Type B pancreatic cell (in vitro differentiated cells): ENCODE measurements at regions not wholly inside any gene's neighbourhood (a gene's known extent, or its start where the extent isn't known, plus 50 kb on each side); places are given as distances from the start of the nearest gene placed in this dataset.

ENCODE experiments used
- DNase-seq: peaks from one replicate; pipeline ENCODE4 v3.0.0; 2021; ENCODE audit warnings: mixed read lengths; ENCODE audit not compliant: unreplicated experiment; ENCODE audit errors: extremely low spot score
- H3K27ac Mint-ChIP-seq: 2 replicates; pipeline ENCODE4 v1.8.0; 2021; ENCODE audit warnings: mild to moderate bottlenecking, mixed read lengths
- H3K27me3 Mint-ChIP-seq: 2 replicates; pipeline ENCODE4 v1.8.0; 2021; ENCODE audit warnings: mixed read lengths
- H3K36me3 Mint-ChIP-seq: 2 replicates; pipeline ENCODE4 v1.8.0; 2021; ENCODE audit warnings: mixed read lengths
- H3K4me1 Mint-ChIP-seq: one replicate; pipeline ENCODE4 v1.8.0; 2021; ENCODE audit warnings: mixed read lengths; ENCODE audit not compliant: unreplicated experiment
- H3K4me3 Mint-ChIP-seq: 2 replicates; pipeline ENCODE4 v1.8.0; 2021; ENCODE audit warnings: mild to moderate bottlenecking, mixed read lengths
- H3K9me3 Mint-ChIP-seq: 2 replicates; pipeline ENCODE4 v1.8.0; 2021; ENCODE audit warnings: mixed read lengths
- TF ChIP-seq, protein P1 (sequence below): fragments of 200-600 bp; sonication (generic); conservative IDR thresholded peaks from 2 replicates; pipeline ENCODE4 v1.5.0; 2021; ENCODE audit warnings: antibody characterized with exemption, mild to moderate bottlenecking

DNA sequence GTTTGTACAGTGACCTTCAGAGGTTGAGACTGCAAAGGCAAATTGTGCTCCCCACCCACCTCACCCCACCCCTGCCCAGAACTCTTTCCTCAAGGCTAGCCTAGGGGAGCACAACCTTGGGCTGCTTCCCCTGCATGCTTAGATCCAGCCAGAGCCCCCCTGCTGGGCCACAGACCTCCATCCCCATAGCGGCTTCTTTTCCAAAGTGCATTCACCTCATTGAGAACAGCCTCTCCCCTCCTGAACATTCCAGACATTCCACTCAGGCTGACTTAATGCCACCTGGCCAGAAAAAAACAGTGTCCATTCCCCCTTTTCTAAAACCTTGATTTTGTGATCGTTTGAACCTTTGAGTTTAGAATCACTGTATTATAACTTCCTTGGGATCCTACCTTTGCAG is 124.4 kb upstream of the TOPAZ1 start:
- Mint-ChIP-seq H3K27ac (peak overlapping the region; percentile 7), H3K27me3 (peaks cover 26% of the 10 kb centered on the region), H3K4me3 (no peak overlapping the region), H3K36me3 (no peaks in the 10 kb centered on the region), H3K4me1 (no peaks in the 10 kb centered on the region), H3K9me3 (no peaks in the 10 kb centered on the region)
- DNase-seq = no peak
- TF ChIP-seq, protein P1, sequence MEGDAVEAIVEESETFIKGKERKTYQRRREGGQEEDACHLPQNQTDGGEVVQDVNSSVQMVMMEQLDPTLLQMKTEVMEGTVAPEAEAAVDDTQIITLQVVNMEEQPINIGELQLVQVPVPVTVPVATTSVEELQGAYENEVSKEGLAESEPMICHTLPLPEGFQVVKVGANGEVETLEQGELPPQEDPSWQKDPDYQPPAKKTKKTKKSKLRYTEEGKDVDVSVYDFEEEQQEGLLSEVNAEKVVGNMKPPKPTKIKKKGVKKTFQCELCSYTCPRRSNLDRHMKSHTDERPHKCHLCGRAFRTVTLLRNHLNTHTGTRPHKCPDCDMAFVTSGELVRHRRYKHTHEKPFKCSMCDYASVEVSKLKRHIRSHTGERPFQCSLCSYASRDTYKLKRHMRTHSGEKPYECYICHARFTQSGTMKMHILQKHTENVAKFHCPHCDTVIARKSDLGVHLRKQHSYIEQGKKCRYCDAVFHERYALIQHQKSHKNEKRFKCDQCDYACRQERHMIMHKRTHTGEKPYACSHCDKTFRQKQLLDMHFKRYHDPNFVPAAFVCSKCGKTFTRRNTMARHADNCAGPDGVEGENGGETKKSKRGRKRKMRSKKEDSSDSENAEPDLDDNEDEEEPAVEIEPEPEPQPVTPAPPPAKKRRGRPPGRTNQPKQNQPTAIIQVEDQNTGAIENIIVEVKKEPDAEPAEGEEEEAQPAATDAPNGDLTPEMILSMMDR = no peak

DNA sequence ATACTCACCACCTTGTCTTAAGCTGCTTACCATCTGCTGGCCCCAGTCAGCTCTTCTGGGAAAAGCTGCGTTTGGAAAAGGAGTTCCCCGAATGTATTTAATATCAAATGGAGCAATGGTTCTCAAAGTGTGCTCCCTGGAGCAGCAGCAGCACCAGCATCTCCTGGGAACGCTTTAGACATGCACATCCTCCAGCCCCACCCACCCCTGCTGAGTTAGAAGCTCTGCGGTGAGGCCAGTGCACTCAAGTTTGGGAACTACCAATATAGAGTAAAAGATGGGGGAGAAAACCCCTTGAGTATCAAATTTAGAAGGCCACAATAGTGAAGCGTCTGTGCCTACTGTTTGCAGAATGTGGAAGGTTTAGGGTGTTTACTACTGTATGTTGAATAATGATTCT is 124.0 kb upstream of the TOPAZ1 start:
- Mint-ChIP-seq H3K27me3 (peaks cover 26% of the 10 kb centered on the region), H3K27ac (peak overlapping the region; percentile 7), H3K9me3 (no peaks in the 10 kb centered on the region), H3K4me3 (no peak overlapping the region), H3K36me3 (no peaks in the 10 kb centered on the region), H3K4me1 (no peaks in the 10 kb centered on the region)
- TF ChIP-seq, protein P1 = no peak
- no peak for DNase-seq

DNA sequence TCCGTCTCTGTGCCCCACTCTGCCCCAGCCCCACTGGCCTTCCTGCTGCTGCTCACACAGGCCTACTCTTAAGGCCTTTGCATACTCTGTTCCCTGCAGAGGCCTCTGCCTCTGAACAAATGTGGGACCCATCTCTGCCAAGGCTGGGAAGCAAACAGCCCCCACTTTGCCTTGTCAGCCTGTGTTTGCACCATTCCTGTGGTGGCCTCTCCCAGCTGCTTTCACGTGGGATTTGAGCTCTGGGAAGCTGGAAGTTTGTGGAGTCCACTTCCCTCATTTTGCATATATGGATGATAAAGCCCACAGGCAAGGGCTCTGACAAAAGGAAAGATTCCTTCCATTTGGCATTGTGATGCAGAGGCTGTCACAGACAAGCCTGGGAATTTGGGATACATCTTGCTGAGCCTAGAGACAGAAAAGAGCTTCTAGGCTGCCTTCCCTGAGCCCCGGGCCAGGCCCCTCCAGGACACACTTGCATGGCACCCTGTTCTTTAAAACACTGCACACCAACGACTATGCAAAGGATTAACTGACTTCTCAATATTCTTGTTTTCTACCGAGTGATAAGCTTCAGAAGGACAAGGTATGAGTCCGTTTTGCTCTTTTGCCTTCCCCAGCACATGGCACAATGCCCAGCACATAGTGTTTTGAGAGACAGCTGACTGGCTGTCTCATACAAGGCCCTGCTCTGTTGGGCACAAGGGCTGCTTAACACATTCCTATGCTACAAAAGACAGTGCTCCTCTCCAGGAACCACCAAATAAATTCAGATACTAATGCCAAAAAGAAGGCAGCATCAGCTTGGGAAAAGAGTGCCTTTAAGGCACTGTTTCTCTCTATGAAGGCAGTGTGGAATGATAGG is 120.7 kb upstream of the TOPAZ1 start:
- DNase-seq = no peak
- Mint-ChIP-seq H3K36me3 (no peaks in the 10 kb centered on the region), H3K9me3 (no peaks in the 10 kb centered on the region), H3K27me3 (peaks cover 33% of the 10 kb centered on the region), H3K27ac (no peak overlapping the region), H3K4me1 (no peaks in the 10 kb centered on the region), H3K4me3 (no peak overlapping the region)
- TF ChIP-seq, protein P1 = no peak

DNA sequence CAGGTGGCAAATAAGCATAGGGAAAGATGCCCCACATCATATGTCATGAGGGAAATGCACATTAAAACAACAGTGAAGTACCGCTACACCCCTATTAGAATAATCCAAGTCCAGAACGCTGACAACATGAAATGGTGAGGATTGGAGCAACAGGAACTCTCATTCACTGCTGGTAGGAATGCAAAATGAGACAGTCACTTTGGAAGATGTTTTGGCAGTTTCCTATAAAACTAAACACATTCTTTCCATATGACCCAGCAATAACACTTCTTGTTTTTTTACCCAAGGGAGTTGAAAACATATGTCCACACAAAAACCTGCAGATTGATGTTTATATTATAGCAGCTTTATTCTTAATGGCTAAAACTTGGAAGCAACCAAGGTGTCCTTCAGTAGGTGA is 116.4 kb upstream of the TOPAZ1 start:
- TF ChIP-seq, protein P1 = no peak
- no peak for DNase-seq
- Mint-ChIP-seq H3K4me3 (no peak overlapping the region), H3K36me3 (no peaks in the 10 kb centered on the region), H3K4me1 (peaks cover 3% of the 10 kb centered on the region), H3K27me3 (peaks cover 14% of the 10 kb centered on the region), H3K27ac (no peak overlapping the region), H3K9me3 (no peaks in the 10 kb centered on the region)

DNA sequence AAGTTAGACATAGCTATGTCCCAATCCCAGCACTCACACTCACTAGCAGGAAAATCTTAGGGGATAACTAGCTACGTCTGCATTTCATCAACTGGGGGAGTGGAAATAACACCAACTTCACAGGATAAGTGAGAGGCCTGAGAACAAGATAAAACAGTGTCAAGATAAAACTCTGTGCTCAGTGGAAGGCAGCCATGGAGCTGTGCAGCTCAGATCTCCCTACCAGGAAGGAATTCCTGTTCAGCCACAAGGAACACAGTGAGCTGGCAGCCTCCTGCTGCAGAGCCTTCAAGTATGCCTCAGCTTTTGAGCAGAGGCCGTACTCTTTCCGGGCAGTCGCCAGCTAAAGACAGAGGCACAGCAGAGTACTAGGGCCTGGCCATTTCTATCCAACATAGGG is 115.8 kb upstream of the TOPAZ1 start:
- Mint-ChIP-seq H3K36me3 (no peaks in the 10 kb centered on the region), H3K9me3 (no peaks in the 10 kb centered on the region), H3K4me1 (peaks cover 3% of the 10 kb centered on the region), H3K27ac (no peak overlapping the region), H3K27me3 (peaks cover 14% of the 10 kb centered on the region), H3K4me3 (no peak overlapping the region)
- DNase-seq = no peak
- TF ChIP-seq, protein P1 = no peak
